ENCODE measurements at regions not wholly inside any gene's neighbourhood (a gene's known extent, or its start where the extent isn't known, plus 50 kb on each side); places are given as distances from the start of the nearest gene placed in this dataset.

DNA sequence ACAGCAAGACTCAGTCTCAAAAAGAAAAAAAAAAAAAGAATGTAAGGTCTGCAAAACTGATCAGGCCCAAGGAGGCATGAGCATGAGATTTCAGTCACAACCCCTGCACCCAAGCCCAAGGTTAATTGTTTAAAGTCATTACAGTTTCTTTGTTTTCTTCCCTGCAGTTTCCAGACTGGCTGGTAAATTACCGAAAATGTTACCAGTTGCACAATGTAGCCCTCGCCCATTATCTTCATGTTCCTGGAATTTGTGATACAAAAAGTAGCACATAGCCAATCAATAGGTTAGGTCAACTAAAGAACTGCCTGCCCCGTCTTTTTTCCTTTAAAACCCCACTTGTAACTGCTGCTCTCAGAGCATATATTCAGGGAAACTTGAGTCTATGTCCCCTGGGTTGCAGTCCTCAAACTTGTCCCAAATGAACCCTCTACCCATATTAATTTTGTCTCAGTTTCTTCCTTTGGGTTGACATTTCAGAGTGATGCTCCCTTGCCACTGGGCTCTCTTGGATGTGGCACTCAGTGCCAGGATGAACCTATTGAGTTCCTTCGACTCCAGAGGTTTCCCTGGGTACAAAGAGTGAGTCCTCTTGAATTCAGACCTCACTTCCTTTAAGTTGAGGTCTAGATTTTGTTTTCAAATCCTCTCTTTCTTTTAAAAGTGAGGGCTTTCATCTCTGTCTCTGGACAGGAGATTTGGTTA, 216.2 kb upstream of the HS6ST1 start:
- no peak for DNase-seq

DNA sequence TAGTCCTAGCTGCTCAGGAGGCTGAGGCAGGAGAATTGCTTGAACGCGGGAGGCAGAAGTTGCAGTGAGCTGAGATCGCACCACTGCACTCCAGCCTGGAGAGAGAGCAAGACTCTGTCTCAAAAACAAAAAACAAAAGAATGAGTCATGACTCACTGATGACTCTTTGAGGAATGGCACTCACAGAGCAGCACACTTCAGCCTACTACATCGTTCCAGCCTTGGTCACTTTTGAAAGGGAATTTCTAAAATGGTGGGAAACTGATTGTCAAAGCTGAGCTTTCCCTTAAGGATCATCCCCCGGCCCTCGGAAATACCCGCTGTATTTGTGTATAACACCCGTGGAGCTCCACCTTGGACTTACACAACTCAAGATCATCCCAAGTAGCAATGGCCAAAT, 217.3 kb upstream of the HS6ST1 start:
- no peak for DNase-seq

- DNase-seq = no peak
These were observed 218.4 kb upstream of the HS6ST1 start for GRCh38 chr2:128536925-128537620.

GRCh38 chr2:128537646-128538045, 219.0 kb upstream of the HS6ST1 start:
- no peak for DNase-seq

DNA sequence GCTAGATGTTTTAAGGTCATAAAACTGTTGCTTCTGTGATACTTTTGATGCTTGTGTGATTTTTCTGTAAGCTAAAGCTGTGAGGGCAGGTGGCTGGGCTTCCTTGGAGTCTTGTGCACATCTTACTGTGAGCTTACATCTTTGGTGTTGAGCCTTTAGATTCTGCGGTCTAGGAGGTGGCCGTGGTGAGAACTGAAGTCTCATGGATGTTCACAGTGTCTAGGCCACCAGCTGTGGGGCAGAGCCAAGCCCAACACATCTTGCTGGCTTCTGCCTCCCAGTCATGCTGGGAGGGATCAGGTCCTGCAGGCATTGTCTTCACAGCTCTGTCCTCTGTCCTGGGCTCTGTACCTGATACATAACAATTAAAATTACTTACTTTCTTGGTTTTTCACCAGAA, 219.7 kb upstream of the HS6ST1 start:
- DNase-seq = no peak

- DNase-seq = no peak
These were observed 222.0 kb upstream of the HS6ST1 start for GRCh38 chr2:128540670-128541069.

DNA sequence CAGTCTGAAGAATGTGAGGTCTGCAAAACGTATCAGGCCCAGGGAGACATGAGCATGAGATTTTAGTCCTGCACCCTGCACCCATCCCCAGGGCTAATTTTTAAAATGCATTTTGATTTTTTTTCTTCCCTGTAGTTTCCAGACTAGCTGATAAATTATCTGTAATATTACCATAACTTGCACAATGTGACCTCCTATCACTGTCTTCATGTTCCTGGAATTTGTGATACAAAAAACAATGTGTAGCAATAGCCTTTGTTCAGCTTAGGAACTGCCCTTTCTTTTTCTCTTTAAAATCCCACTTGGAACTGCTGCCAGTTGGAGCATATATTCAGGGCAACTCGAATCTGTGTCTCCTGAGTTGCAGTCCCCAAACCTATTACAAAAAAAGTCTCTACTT, 222.8 kb upstream of the HS6ST1 start:
- no peak for DNase-seq

DNA sequence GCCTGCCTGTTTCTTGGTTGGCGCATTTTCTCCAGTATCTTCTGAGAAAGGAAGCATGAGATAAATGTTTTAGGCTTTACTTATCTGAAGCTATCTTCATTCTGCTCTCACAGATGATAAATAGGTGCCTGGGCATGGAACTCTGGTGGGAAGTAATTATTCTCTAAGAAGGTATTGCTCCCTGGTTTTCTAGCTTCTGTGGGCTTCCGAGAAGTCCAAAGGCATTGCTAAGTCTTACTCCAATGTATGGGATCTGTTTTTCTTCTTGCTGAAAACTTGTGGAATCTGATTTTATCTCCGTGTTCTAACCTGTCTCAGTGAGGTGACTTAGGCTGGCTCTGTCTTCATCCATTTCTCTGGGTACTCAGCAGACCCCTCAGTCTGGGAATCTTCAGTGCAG, 224.4 kb upstream of the HS6ST1 start:
- DNase-seq = no peak

DNA sequence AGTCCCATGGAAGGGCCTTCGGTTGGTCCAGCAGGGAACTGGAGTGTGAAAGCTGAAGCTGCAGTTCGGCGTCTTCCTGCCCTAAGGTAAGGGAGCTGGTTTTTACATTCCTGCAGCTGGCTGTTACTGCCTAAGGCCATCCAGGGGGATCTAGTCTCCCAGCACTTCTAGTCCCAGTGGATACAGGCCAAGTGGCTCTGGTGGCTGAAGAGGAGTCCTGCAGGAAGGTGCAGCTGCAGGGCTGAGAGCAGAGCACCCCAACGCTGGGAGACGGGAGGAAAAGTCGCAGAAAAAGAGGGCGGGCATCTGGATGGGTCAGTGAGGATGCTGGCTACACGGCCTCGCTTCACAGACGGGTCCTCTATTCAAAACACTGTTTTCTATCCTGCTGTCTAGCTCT, 225.0 kb upstream of the HS6ST1 start:
- no peak for DNase-seq

DNA sequence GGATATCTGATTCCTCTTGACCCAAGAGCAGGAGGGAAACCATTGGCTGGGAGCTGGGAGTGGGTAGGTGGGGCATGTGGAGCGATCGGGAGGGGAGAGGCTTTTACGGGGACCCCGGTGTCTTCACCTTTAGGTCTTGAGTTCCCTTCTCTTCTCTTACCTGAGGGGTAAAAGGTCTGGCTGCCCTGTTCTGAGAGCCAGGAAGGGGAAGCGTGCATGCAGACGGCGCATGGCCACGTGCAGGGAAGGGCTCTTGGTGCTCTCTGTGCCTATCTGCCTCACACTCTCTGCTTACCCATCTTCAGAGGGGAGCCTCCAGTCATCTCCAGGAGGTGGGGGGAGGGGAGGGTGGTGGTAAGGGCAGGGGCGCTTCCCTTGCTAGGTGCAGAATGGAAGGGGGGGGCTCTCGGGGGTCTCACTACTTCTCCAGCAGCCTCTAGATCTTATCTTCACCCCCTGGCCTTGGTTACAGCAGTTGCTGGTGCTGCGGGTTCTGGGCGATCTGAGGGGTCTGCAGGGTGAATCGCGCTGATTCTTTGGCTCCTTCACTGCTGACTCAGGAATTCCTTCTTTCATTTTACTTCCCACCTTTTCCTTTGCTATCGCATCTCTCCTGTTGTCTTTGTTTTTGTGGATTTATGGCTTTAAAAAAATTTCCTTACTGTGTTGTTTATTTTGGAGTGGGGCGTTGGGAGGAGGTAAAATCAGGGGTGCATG, 225.8 kb upstream of the HS6ST1 start:
- DNase-seq = no peak

GRCh38 chr2:128545085-128545484, 226.4 kb upstream of the HS6ST1 start:
- DNase-seq = no peak

GRCh38 chr2:128545829-128546228, 227.2 kb upstream of the HS6ST1 start:
- DNase-seq = no peak

DNA sequence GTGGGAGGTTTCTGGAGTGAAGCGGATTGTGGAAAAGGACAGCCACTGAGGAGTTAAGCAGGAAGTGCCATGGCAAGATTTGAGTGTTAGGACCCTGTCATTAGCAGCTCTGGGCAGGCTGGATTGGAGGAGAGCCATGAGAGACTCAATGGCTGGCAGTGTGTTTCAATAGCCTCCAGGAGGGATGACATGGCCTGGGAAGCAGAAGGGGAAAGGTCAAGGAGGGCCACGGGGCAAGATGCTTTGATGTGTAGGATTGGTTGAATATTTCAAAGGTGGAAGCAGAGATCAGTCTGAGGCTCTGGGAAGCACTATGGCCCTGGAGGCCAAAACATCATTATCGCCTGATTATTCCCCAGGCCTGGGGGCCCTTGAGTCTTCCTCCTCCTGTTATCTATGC, 229.0 kb upstream of the HS6ST1 start:
- no peak for DNase-seq

DNA sequence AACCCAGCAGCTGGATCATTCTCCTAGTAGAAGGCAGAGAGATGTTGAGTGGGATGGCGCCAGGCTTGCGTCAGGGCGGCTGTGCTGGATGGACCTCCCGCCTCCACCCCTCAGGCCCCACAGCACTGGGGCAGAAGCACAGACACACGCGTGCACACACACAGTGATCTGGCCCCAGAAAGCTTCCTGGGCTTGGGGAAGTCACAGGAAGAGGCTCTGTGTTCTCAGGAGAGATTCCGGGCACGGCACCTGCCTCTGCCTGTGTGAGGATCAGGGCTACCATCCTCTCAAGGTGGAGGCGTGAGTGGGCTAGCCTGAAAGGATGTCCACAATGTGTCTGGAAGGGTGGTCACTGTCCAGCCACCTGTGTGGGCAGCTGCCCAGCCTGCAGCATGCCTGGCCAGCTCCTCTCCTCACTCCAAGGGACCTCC, 229.8 kb upstream of the HS6ST1 start:
- DNase-seq = no peak

- no peak for DNase-seq
These were observed 230.4 kb upstream of the HS6ST1 start for GRCh38 chr2:128549094-128549493.

DNA sequence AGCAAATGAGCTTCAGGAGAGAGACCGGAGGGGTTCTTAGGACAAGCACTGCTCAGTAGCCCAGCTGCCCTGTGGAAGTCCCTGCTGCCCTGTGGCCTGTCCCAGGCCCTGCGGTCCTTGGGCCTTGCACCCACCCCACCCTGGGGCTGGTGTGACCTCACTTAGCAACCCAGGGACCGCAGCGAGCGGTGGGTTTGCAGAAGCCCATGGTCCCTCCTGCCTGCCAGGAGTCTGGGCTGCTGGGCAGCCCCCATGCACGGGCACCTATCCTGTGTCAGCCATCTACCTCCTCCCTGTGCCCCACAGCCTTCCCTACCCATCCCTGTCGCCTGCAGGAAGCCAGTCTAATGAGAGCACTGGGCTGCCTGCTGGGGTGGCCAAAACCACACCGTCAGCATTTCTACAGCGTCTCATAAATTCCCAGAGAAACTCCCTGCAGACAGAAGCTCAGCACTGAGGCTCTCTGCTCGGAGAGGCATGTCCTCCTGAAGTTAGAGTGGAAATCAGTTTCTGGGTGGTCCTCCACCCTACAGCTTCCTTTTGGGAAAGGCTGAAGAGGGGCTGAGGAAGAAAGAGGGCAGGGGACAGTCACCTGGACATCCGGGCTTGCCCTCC, 231.1 kb upstream of the HS6ST1 start:
- DNase-seq = peak; percentile 43

DNA sequence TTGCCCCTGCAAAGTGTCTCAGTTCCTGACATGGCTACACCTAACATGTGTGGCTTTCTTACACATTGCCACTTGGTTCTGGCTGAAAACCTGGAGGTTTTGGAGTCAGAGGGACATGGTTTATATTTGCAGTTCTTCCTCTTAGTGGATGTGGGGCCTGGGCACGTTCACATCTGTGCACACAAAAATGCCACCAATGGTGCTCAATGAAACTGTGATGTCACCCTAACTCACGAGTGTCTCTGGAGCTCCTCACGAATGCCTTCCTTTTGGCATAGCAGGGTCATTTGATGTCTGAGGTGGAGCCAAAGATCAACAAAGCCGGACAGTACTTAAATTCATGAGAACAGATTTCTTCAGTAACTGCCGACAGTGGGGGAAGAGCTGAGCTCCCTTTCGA, 231.7 kb upstream of the HS6ST1 start:
- no peak for DNase-seq

DNA sequence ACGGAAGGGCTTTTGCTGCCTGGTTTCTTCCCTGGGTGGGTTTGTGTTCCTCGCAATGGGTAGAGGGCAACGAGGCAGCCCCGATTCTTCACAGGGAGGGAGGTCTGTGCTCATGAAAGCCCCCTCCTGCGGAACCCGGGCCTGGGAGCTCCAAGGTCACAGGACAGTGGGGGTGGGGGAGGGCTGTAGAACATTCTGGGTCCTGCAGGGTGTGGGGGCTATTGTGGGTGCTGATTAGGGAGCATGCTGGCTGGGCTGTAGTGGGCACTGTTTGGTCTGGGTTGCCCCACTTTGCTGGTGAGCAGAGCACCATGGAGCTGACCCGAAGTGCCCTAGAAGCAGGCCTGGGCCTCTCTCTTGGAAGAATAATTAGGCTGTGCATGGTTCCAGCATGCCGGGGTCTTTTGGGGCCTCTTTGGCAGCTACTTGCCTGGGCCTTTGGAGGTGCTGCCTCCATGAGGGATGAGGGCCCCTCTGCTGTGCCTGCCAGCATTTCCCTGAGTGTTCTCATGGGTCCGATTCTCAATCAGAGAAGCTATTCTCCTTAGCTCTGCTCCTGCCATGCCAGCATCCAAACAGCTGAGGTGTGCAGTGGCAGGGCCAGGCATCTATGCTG, 232.2 kb upstream of the HS6ST1 start:
- no peak for DNase-seq

DNA sequence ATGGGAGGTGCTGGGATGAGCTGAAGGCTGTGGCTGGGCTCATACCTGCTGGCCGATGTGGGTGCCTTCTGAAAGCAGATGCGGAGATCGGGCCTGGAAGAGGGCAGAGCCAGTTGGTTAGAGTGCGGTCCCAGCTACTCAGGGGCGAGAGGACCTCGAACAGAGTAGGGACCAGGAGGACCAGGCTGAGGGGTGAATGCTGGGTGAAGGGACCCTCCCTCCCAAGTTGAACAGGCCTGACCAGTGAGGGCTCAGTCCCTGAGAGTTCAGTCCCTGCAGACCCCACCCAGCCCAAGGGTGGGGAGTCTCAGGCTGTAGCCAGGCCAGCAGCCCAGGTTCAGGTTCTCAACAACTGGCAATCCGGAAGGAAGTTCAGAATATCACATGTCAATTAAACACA, 232.8 kb upstream of the HS6ST1 start:
- DNase-seq = no peak

DNA sequence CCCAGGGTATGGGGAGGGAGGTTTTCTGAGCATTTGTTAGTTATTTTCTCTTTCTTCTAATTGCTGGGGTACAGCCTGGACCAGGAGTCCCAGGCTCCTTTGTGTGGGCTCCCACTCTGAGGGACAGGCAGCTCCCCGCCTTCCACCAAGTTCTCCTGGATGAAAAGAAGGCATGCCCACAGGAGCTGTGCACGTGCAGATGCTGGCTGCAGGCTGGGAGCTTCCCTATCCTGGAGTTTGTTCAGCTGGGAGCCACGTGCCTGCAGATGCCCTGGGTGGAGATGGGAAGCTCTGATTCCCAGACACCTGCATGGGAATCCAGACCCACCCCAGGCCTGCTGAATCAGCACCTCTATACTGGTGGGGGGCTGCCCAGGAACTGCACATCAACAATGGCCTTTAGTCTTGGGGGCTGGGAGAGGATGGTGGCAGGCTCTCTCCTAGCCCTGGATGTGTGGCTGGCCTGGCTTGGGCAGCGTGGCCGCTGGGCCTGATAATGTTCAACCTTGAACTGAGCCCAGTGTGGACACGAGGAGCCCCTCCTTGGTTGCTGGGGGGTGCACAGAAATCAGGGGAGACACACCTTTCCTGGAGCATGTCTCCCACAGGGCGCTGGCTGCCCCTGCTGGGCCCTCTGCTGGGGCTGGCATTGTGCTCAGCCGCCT, 233.6 kb upstream of the HS6ST1 start:
- no peak for DNase-seq

GRCh38 chr2:128552806-128553551, 234.3 kb upstream of the HS6ST1 start:
- no peak for DNase-seq

Data from left kidney (tissue), 1 donor.